Epithelial cell of proximal tubule (primary cell): ENCODE measurements at regions not wholly inside any gene's neighbourhood (a gene's known extent, or its start where the extent isn't known, plus 50 kb on each side); places are given as distances from the start of the nearest gene placed in this dataset.
A peak's percentile ranks its signal among the peaks of the same experiment; 100 is the strongest.
"Not testable (repeated sequence)": the region's sequence is repeated elsewhere in the genome, so short reads cannot be mapped to it uniquely, and the experiment has no call there.

Source experiments
- DNase-seq: peaks from one replicate; pipeline ENCODE4 v3.0.0-alpha.2; 2011; ENCODE audit warnings: low read depth
- H3K4me3 ChIP-seq: 2 replicates; pipeline ENCODE4 v1.5.1; 2011; ENCODE audit warnings: low read depth, mild to moderate bottlenecking, low read length
- CTCF ChIP-seq: conservative IDR thresholded peaks from 2 replicates; pipeline ENCODE4 v1.5.1; 2012; ENCODE audit warnings: low read depth, mild to moderate bottlenecking, low read length

GRCh38 chr3:10109-10996, 186.2 kb upstream of the CHL1 start:
- not testable (repeated sequence) for H3K4me3 ChIP-seq, DNase-seq

GRCh38 chr3:11734-12133, 184.8 kb upstream of the CHL1 start:
- no peak for DNase-seq
- TF ChIP-seq CTCF, result no peak
- peak overlapping the region; percentile 16 for H3K4me3 ChIP-seq

DNA sequence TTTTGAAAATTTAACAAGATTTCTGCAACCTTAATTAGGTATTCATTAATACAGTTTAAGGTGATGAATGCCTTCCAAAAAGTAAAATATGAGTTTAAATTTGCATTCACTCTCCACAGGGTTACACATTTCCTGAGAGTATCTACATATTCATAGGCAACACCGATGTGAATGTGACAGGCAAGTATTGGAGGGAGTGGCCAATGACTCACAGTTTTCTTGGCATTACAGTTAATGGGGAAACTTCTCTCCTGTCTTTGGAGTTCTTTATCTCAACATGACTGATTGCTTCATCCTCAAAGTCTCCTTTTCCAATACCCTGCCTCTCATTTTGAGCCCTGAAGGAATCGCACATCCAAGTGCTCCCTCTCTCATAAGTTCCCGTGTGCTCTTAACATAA, 181.9 kb upstream of the CHL1 start:
- H3K4me3 ChIP-seq, result no peak overlapping the region
- TF ChIP-seq CTCF, result no peak
- DNase-seq, result peak; percentile 1

DNA sequence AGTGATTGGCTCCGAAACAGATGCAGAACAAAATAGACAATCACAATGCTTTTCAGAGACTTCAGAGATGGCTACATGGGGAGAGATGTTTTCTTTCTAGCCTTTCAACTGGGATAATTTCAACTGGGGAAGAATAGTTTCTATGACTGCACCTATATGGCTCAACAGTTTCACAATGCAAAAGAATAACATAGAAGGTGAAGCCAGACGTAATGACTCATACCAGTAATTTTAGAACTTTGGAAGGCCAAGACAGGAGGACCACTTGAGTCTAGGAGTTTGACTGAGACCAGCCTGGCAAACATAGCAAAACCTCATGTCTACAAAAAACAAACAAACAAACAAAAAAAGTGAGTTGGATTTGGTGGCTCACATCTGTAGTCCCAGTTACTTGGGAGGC, 180.2 kb upstream of the CHL1 start:
- H3K4me3 ChIP-seq, result no peak overlapping the region
- no peak for TF ChIP-seq CTCF
- DNase-seq, result no peak

DNA sequence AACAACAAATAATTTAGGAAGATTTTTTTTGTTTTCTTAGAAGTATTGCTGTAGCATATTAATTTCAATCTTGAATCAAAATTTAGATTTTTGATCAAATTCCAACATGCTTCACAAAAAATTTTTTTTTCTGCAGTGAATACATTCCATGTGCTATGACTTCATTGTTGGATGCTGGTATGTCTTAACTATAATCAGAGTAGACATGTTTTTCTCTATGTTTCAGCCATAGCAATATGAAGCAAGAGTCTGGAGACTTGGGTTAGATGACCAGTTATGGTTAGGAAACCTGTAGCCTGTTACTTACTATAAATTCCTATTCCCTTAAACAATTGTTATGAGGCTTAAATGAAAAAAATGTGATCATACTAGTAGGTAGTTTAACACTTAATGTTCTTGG, 176.1 kb upstream of the CHL1 start:
- H3K4me3 ChIP-seq, result no peak overlapping the region
- no peak for DNase-seq
- no peak for TF ChIP-seq CTCF

DNA sequence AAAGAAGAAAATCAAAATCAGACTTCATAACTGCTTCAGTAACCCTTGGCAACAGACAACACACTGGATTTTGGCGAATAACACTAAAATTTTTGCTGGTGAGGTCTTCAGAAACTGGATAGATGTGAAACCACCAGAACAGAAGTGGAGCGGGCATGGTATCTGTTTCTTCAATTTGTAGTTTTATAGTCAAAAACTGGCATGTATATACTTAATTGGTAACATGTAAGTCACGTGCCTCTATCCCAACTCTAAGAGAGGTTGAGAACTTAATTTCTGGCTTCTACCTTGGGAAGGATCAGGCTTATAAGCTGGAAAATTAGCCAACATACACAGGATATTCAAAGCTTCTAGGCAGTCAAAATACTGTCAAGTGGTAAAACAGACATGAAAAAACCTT, 172.6 kb upstream of the CHL1 start:
- TF ChIP-seq CTCF, result no peak
- no peak for DNase-seq

GRCh38 chr3:25056-25455, 171.5 kb upstream of the CHL1 start:
- DNase-seq, result no peak
- no peak for TF ChIP-seq CTCF
- no peak overlapping the region for H3K4me3 ChIP-seq

More for the DNA sequence above, 172.6 kb upstream of the CHL1 start:
- no peak overlapping the region for H3K4me3 ChIP-seq

DNA sequence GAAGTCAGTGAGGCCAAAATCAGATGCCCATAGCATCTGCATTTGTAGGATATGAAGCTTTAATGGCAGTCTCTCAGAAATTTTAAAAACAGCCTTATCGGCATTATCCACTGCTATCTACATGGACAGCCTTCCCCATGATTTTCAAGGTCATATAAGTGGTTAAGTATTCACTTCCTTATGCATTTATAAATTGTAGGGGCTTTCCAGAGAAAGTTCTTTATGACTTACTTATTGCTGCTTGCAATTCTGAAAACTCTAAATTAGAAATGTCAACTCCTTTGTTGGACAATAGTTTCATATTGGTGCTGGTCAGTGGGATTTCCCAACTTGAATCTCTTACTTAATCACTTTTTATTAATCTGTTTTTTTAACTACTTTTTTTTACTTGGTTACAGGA, 160.6 kb upstream of the CHL1 start:
- DNase-seq, H3K4me3 ChIP-seq: not testable (repeated sequence)
